ENCODE measurements at regions not wholly inside any gene's neighbourhood (a gene's known extent, or its start where the extent isn't known, plus 50 kb on each side); places are given as distances from the start of the nearest gene placed in this dataset.
A peak's percentile ranks its signal among the peaks of the same experiment; 100 is the strongest.
"Not testable (repeated sequence)": the region's sequence is repeated elsewhere in the genome, so short reads cannot be mapped to it uniquely, and the experiment has no call there.

DNA sequence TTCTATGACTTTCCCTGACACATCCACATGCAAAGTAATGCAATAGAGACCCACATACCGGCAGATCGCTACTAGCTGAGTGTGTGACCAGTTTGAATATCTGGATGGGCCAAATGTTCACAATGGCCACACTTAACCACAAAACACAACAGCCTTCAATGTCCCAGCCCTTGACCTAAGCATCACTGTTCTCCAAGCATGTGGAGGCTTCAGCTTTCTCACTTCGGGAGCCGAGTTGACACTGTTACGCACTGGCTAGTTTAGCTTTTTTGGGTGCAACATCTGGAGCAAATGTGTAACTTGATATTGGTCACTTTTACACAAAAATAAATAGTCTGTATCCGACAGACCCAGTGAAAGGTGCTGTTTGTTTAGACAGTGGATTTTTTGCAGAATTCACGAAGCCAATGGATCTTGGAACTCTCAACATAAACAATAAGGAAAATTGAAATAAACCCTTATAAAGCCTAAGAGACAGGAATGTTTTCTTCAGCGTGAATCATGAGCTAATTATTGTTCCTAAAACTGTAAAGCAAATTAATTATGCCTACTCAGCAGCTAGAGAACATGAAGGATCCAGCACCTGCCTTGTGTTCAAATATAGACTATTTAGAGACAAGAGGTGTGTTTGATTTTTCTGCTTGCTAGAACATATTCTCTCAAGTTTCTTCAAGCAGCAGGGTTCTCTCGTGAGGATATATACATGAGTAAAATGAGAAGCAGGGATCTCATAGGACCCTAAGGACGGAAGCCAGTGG is 117.6 kb upstream of the JCAD start:
- DNase-seq: no peak
- intact Hi-C loops (cut with DNase I): no loop called here
- ATAC-seq: no peak

DNA sequence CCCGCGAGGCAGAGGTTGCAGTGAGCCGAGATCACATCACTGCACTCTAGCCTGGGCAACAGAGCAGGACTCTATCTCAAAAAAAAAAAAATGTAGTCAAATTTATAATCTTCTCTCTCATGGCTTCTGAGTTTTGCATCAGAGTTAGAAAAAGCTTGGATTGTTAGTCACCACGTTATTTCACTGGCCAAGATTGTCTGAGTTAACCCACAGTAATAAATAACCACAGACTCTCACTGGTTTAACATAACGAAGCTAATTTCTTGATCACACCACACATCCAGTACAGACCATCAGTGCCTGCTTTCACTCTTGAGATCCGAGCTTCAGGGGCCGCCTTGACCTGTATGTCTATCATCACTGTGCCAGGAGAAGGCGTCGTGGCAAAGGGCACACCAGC is 116.8 kb upstream of the JCAD start:
- intact Hi-C loops (cut with DNase I): no loop called here
- ATAC-seq: no peak
- DNase-seq: no peak

DNA sequence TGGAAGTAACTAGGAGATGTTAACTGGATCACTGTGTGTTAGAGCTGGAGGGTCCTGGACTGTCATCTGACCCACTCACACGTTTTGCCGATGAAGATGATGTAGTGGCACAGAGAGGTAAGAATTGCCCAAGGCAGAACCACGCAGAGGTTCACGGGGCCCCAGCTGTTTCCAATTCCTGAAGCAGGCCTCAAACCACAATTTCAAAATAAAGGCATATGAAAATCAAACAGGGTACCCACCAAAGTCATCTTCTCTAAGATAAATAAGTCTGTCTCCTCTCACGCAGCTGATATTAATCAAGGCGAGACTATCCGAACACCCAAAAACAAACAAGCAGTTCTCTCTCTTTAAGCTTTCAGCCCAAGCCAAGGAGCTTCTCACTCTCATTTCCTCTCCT is 113.3 kb upstream of the JCAD start:
- DNase-seq (no peak), ATAC-seq (no peak)
- intact Hi-C loops (cut with DNase I): no loop called here

DNA sequence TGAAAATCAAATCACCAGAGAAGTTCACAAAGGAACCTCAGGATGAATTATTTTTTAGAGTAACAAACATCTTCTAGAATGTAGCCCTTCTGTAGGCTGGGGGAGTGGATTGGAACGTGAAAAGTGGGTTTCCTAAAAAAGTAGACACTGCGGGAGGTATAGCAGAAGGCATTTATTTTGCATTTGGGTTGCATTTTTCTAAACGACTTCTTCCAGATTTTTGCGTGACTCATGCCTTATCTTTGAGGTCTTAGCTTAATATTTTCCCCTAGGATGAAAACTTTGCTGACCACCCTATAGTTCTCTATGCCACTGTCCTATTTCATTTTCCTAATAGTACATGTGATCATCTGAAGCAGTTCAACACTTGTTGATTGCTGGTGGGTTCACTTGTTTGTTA is 112.7 kb upstream of the JCAD start:
- ATAC-seq (no peak), DNase-seq (no peak)
- intact Hi-C loops (cut with DNase I): no loop called here

DNA sequence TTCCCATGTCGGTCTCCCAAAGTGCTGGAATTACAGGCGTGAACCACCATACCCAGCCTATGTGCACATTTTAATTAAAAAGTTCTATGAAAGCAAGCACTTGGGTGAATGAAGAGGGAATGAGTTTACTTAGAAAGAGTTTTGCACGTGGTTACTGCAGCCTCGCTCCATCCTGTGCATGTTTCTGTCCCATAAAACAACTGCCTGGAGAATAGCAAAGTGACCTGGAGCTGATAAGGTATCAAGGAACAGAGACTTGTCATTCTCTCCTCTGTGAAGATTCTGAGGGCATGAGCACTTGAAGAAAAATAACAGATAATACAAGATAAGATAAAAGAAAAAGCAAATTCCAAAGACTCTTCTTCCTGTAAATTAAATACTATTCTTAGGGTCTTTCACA is 112.2 kb upstream of the JCAD start:
- ATAC-seq (no peak), DNase-seq (no peak)
- intact Hi-C loops (cut with DNase I): no loop called here

DNA sequence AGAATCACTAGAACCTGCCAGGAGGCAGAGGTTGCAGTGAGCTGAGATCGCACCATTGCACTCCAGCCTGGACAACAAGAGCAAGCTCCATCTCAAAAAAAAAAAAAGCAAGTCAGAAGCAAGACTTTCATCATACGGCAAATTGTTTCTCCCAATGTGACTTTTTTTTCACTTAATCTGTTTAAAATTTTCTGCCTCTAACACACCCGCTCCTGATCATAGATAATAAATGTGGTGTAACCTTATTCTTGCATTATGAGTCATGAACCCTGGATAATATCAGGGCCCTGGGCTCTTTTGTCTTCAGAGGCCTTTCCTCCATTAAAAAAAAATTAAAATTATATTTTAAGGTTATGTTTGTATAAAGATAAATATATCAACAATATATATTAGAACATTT is 111.4 kb upstream of the JCAD start:
- no peak for ATAC-seq
- no peak for DNase-seq
- intact Hi-C loops (cut with DNase I): no loop called here

DNA sequence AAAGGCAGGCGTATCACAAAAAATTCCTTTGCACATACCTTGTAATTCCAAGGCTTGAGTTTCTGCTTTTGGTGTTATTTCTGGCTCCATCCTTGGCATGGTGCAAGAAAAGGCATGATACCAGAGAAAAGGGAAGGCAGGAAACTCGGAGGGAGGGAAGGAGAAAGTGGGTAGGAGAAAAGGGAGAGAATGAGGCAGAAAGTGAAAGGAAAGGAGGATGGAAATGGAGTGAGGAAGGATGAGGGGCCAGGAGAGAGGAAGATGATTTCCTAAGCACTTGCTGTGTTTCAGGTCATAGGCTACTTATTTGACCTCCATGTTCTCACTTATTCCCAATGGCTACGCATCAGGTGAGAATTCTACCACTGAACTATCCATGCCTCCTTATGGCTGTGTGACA is 110.8 kb upstream of the JCAD start:
- intact Hi-C loops (cut with DNase I): no loop called here
- DNase-seq (no peak), ATAC-seq (no peak)

DNA sequence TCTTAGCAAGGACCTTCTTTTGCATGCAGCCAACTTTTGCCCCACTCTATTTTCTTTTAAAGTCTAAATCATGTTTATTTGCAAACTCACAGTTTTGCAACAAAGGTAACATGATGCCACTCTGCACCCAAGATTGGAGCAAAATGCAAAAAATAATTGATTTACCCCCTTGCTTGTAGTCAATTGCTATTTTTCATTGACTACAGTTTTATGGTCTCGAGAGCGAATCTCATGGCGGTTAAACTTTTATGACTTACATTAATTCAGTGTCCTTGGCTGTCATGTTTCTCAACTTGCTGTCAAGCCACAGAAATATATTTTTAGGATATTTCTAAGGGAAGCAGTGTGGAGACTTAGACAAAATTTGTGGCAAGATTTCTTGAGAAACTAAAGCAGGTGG is 110.0 kb upstream of the JCAD start:
- no peak for ATAC-seq
- DNase-seq: no peak
- intact Hi-C loops (cut with DNase I): no loop called here

DNA sequence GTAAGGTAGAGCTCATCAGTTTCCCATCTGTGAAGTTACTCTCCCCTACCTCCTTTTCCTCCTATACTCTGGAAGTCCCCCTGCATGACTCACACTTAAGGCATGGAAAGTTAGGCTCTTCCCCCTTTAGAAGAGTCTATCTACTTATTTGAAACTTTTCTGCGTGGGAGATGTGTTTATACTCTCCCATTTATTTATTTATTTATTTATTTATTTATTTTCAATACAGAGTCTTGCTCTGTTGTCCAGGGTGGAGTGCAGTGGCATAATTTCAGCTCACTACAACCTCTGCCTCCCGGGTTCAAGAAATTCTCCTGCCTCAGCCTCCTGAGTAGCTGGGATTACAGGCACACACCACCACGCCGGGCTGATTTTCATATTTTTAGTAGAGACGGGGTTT is 107.5 kb upstream of the JCAD start:
- intact Hi-C loops (cut with DNase I): no loop called here
- no peak for ATAC-seq
- DNase-seq: no peak

DNA sequence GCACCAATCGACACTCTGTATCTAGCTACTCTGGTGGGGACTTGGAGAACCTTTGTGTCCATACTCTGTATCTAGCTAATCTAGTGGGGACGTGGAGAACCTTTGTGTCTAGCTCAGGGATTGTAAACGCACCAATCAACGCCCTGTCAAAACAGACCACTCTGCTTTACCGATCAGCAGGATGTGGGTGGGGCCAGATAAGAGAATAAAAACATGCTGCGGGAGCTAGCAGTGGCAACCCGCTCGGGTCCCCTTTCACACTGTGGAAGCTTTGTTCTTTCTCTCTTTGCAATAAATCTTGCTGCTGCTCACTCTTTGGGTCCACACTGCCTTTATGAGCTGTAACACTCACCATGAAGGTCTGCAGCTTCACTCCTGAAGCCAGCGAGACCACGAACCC is 104.0 kb upstream of the JCAD start:
- ATAC-seq; DNase-seq; intact Hi-C loops (cut with DNase I): not testable (repeated sequence)

DNA sequence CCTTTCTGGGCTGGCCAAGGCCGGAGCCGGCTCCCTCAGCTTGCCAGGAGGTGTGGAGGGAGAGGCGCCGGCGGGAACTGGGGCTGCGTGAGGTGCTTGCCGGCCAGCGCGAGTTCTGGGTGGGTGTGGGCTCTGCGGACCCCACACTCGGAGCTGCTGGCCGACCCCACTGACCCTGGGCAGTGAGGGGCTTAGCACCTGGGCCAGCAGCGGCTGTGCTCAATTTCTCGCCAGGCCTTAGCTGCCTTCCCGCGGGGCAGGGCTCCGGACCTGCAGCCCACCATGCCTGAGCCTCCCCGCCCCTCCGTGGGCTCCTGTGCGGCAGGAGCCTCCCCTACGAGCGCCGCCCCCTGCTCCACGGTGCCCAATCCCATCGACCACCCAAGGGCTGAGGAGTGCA is 103.4 kb upstream of the JCAD start:
- DNase-seq; intact Hi-C loops (cut with DNase I); ATAC-seq: not testable (repeated sequence)

DNA sequence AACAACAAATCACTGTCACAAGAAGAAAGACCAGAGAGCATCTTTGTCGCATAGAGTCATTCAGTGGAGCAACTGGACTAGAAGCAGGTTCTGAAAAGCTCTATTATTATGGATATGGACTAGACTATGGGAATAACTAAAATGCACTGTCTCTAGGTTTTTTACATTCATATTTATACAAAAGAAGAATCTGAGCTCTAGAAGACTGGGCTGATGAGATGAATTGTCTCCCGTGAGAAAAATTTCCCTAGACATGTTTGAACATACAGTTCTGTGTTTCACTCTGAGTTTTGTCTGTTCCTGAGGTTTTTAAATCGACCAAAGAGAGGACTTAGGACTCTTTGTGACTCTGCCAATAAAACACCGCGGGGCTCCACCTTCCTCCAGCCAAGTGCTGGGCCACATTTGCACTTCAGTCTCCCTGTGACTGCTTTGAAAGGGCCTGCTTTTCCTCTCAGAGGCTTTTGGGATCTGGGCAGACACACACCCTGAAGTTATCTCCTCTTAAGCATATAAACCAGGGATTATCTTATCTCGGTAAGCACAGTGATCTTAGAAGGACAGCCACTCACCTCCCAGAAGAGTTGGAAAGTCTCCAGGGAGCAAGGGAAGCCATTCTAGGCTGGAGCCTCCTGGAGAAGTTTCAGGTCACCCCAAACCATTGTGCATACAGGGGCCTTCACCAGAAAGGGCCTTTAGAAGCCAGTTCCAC is 101.0 kb upstream of the JCAD start:
- ATAC-seq (peak in 1 of 2 donors; percentile 29), DNase-seq (no peak)
- intact Hi-C loops (cut with DNase I): no loop called here

DNA sequence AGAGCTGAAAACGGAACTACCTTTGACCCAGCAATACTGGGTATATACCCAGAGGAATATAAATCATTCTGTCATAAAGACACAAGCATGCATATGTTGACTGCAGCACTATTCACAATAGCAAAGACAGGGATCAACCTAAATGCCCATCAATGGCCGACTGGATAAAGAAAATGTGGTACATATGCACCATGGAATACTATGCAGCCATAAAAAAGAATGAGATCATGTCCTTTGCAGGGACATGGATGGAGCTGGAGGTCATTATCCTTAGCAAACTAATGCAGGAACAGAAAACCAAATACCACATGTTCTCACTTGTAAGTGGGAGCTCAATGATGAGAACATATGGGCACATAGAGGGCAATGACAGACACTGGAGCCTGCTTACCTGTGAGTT is 100.2 kb upstream of the JCAD start:
- ATAC-seq; intact Hi-C loops (cut with DNase I); DNase-seq: not testable (repeated sequence)

DNA sequence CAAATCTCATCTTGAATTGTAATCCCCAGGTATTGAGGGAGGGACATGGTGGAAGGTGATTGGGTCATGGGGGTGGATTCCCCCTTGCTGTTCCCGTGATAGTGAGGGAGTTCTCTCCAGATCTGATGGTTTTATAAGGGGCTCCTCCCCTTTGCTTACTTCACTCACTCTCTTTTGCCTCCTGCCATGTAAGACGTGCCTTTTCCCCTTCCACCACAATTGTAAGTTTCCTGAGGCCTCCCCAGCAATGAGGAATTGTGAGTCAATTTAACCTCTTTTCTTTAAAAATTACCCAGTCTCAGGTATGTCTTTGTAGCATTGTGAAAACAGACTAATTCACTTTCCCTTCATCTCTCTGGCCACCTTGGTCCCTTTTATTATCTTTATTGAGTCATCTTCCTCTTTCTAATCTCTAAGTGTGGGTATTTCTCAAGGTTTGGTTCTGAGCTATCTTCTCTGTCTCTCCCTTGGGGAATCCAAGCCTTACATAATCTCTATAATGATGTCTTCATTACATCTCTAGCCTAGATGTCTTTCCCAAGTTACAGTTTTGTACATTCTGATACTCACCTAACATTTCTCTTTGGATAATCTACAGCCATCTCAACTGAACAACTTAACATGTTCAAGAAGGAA is 99.1 kb upstream of the JCAD start:
- DNase-seq (no peak), ATAC-seq (no peak)
- intact Hi-C loops (cut with DNase I): no loop called here

DNA sequence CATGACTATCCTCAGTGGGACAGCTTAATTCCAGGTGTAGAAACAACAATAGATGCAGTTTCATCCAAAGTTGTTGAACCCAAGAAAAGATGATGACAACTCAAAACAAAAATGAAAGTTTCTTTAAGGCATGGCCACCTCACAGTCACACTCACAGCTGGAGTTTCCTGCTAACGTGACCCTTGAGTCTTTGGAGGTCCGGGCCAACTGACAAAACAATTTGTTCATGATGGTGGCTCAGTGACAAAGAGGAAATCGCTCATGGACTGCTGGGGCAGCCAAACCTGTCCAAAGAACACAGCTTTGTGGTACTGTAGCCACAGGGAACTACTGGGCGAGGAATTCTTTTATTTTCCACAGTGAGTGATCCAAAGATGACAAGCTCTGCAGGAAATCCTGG is 96.0 kb upstream of the JCAD start:
- peak; percentile 63 to 68 for ATAC-seq

DNA sequence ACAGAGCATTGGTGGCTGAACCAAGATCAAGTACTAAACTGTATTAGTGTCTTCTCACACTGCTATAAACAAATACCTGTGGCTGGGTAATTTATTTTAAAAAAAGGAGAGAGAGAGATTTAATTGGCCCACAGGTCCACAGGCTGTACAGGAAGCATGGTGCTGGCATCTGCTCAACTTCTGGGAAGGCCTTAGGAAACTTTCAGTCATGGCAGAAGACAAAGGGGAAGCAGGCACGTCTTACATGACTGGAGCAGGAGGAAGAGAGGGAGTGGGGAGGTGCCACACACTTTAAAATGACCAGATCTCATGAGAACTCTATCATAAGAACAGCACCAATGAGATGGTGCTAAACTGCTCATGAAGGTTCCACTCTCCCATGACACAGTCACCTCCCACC is 95.2 kb upstream of the JCAD start:
- DNase-seq: no peak
- intact Hi-C loops (cut with DNase I): no loop called here
- no peak for ATAC-seq

More for the DNA sequence above, 96.0 kb upstream of the JCAD start:
- intact Hi-C loops (cut with DNase I): no loop called here
- peak; percentile 48 for DNase-seq

DNA sequence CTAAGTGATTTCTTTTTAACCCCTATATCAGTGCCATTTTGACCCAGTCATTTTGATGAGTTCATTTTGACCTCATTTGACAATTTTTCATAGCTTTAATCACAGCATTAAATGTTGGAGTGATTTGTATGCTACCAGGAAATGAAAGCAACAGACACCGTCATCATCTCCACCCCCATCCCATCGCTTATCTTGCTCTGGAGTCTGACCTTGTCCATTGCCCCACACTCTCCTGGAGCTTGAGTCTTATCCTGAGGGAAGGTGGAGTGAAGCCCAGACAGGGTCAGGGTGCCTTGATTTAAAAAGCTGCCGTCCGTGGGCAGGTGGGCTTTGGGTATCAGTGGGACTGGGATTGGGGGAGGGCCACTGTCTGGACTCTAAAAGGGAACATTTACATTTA is 94.7 kb upstream of the JCAD start:
- intact Hi-C loops (cut with DNase I): no loop called here
- DNase-seq: no peak
- ATAC-seq: no peak

DNA sequence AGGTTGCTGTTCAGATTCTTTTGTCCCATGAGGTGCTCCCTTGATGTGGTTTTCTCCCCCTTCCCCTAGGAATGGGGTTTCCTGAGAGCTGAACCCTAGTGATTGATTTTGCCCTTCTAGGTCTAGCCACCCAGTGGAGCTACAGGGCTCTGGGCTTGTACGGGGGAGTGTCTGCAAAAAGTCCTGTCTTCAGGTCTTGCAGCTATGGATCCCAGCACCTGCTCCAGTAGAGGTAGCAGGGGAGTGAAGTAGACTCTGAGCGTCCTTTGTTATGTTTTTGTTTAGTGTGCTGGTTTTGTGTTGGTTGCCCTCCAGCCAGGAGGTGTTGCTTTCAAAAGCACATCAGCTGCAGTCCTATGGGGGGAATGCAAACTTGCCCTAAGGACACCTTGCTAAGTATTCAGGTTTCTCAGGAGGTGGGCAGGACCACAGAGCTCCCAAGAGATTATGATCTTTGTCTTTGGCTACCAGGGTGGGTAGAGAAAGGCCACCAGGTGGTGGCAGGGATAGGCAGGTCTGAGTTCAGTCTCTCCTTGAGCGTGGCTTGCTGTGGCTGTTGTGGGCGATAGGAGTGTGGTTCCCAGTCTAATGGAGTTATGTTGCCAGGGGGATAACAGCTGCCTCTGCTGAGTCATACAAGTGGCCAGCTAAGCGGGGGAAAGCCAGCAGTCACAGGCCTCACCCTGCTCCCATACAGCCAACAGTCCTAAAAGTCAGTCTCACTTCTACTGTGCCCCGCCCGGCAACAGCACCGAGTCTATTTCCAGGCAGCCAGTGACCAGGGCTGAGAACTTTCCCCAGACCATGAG is 92.4 kb upstream of the JCAD start:
- DNase-seq (peak; percentile 74), ATAC-seq (peak; percentile 67 to 97)
- intact Hi-C loops (cut with DNase I): no loop called here

DNA sequence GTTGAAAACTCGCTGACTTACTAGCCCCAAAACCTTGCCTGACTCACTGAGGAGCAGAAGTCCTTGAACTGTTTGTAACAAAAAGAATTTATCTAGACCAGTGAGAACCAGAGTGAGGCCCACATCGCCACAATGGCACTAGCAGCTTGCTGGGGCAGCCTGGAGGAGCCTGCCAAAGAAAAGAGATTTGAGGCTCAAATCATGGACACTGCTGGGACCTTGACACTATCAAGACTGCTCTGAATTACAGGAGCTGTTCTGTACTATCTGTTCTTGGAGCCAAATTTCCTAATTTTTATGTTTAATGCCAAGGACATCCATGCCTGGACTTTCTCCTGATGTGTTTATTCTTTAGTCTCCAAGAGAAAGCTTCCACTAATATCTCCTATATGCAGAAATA is 82.0 kb upstream of the JCAD start:
- DNase-seq: no peak
- intact Hi-C loops (cut with DNase I): no loop called here
- ATAC-seq: no peak

All from left cardiac atrium (tissue), 4 donors.